IgD-negative memory B cell (primary cell): ENCODE measurements at regions not wholly inside any gene's neighbourhood (a gene's known extent, or its start where the extent isn't known, plus 50 kb on each side); places are given as distances from the start of the nearest gene placed in this dataset.
"Not testable (repeated sequence)": the region's sequence is repeated elsewhere in the genome, so short reads cannot be mapped to it uniquely, and the experiment has no call there.

Experiments
- H3K27ac Mint-ChIP-seq, 3 donors: one replicate each; pipeline ENCODE4 v1.8.0; 2020 to 2022; ENCODE audit warnings: mild to moderate bottlenecking in 3 of 3, mixed read lengths in 3 of 3, moderate library complexity in 1 of 3
- H3K27me3 Mint-ChIP-seq: one replicate; pipeline ENCODE4 v1.8.0; 2021; ENCODE audit warnings: mixed read lengths
- H3K36me3 Mint-ChIP-seq: one replicate; pipeline ENCODE4 v1.8.0; 2020; ENCODE audit warnings: mild to moderate bottlenecking, mixed read lengths
- H3K4me1 Mint-ChIP-seq, 3 donors: one replicate each; pipeline ENCODE4 v1.8.0; 2020 to 2022; ENCODE audit warnings: mixed read lengths in 3 of 3, mild to moderate bottlenecking in 1 of 3
- H3K4me3 Mint-ChIP-seq, 4 donors: one replicate each; pipeline ENCODE4 v1.8.0; 2020 to 2022; ENCODE audit warnings: mild to moderate bottlenecking in 4 of 4, mixed read lengths in 4 of 4, moderate library complexity in 3 of 4
- H3K9me3 Mint-ChIP-seq, 3 donors: one replicate each; pipeline ENCODE4 v1.8.0; 2020 to 2021; ENCODE audit warnings: mixed read lengths in 3 of 3, mild to moderate bottlenecking in 1 of 3

GRCh38 chr3:196134691-196135090 is 52.8 kb upstream of the TFRC start:
- peaks cover 0 to 4% (median 3%) of the 10 kb centered on the region in 3 donors for H3K4me1 Mint-ChIP-seq
- no peak overlapping the region for H3K27ac Mint-ChIP-seq
- no peaks in the 10 kb centered on the region for H3K27me3 Mint-ChIP-seq
- H3K4me3 Mint-ChIP-seq = no peak overlapping the region
- H3K36me3 Mint-ChIP-seq = peaks cover 2% of the 10 kb centered on the region
- H3K9me3 Mint-ChIP-seq = no peaks in the 10 kb centered on the region

DNA sequence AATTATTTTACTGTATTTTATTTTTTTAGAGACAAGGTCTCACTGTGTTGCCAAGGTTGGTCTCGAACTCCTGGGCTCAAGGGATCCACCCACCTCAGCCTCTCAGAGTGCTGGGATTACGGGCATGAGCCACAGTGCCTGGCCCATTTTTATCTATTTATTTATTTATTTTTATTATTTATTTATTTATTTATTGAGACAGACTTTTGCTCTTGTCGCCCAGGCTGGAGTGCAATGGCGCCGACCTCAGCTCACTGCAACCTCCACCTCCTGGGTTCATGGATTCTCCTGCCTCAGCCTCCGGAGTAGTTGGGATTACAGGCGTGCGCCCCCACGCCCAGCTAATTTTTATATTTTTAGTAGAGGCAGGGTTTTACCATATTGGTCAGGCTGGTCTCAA is 52.0 kb upstream of the TFRC start:
- H3K27ac Mint-ChIP-seq, H3K36me3 Mint-ChIP-seq, H3K9me3 Mint-ChIP-seq, H3K4me3 Mint-ChIP-seq, H3K4me1 Mint-ChIP-seq, H3K27me3 Mint-ChIP-seq: not testable (repeated sequence)

GRCh38 chr3:196131921-196132320 is 50.0 kb upstream of the TFRC start:
- H3K27ac Mint-ChIP-seq = no peak overlapping the region
- H3K4me3 Mint-ChIP-seq = no peak overlapping the region
- peaks cover 10 to 13% (median 12%) of the 10 kb centered on the region in 3 donors for H3K4me1 Mint-ChIP-seq
- no peaks in the 10 kb centered on the region for H3K27me3 Mint-ChIP-seq
- peaks cover 2% of the 10 kb centered on the region for H3K36me3 Mint-ChIP-seq
- no peaks in the 10 kb centered on the region for H3K9me3 Mint-ChIP-seq
